SK-N-SH (cell line): ENCODE measurements at regions not wholly inside any gene's neighbourhood (a gene's known extent, or its start where the extent isn't known, plus 50 kb on each side); places are given as distances from the start of the nearest gene placed in this dataset.

Experiments used
- IRF3 ChIP-seq: fragments of 150-350 bp; IDR thresholded peaks from 2 replicates; pipeline ENCODE4 v1.6.1; 2016; ENCODE audit warnings: mild to moderate bottlenecking, low read depth, low read length
- RAD21 ChIP-seq: IDR thresholded peaks from 2 replicates; pipeline ENCODE4 v1.6.1; 2012; ENCODE audit warnings: mild to moderate bottlenecking, low read length
- RFX5 ChIP-seq: IDR thresholded peaks from 2 replicates; pipeline ENCODE4 v1.6.1; 2012; ENCODE audit warnings: mild to moderate bottlenecking, improper control_type of control experiment, low read length

GRCh38 chr13:78024996-78025395, 106.4 kb upstream of the EDNRB start:
- no peak for TF ChIP-seq RAD21
- no peak for TF ChIP-seq IRF3
- TF ChIP-seq RFX5: no peak
